GM12878 (cell line): ENCODE measurements at regions not wholly inside any gene's neighbourhood (a gene's known extent, or its start where the extent isn't known, plus 50 kb on each side); places are given as distances from the start of the nearest gene placed in this dataset.

Experiments
- ATAC-seq: fragments of 200-7000 bp; cut with Tn5 transposase; 3 replicates; pipeline ENCODE4 v1.9.1; 2020; ENCODE audit warnings: mild to moderate bottlenecking, moderate library complexity
- BruUV-seq: library from RNA; stranded (reverse); fragments of 400-500 nt; replicated peaks from 2 replicates; lab custom pipeline; 2021; lab: Mats Ljungman, UMichigan
- CTCF ChIA-PET: fragments of 300-600 bp; sonication (Branson Sonifier 250); formaldehyde crosslinking; extraction: SDS; loops from one replicate; lab custom pipeline; 2021; ENCODE audit warnings: inconsistent platforms; lab: Yijun Ruan, JAX
- POLR2A ChIA-PET: fragments of 350-600 bp; formaldehyde crosslinking; extraction: SDS; loops from one replicate; lab custom pipeline; 2021; ENCODE audit warnings: inconsistent platforms; lab: Charles Lee
- RAD21 ChIA-PET: fragments of 300-600 bp; sonication (Branson Sonifier 250); formaldehyde crosslinking; loops from one replicate; lab custom pipeline; 2023; ENCODE audit warnings: antibody characterized with exemption; ENCODE audit not compliant: unreplicated experiment; lab: Charles Lee
- SMC1A ChIA-PET: fragments of 300-600 bp; sonication (Branson Sonifier 250); formaldehyde crosslinking; loops from one replicate; lab custom pipeline; 2023; ENCODE audit not compliant: unreplicated experiment, uncharacterized antibody; lab: Charles Lee
- DNase-seq: peaks from one replicate; pipeline ENCODE4 v3.0.0-alpha.2; 2011; ENCODE audit warnings: low read depth, low spot score
- FAIRE-seq: peaks from 3 replicates; lab custom pipeline; 2011; peaks lifted over from hg19 to GRCh38; lab: Jason Lieb, UNC
- H2AFZ ChIP-seq: 2 replicates; pipeline ENCODE4 v1.6.0; 2011; ENCODE audit warnings: low read depth, low read length, control low read depth; ENCODE audit not compliant: control insufficient read depth
- H3K27ac ChIP-seq: 2 replicates; pipeline ENCODE4 v1.5.1; 2011; ENCODE audit warnings: control low read depth; ENCODE audit not compliant: control insufficient read depth, insufficient read depth
- H3K27me3 ChIP-seq, 2 experiments: replicated peaks in 1 of 2; 2 replicates each; pipeline versions ENCODE4 v1.6.0 to v1.6.1; 2011; ENCODE audit warnings: low read length in 1 of 2; ENCODE audit not compliant: control insufficient read depth in 2 of 2, insufficient read depth in 2 of 2
- H3K36me3 ChIP-seq, 2 experiments: 2 replicates each; pipeline ENCODE4 v1.5.1; 2011; ENCODE audit warnings: low read length in 1 of 2; ENCODE audit not compliant: control insufficient read depth in 2 of 2, insufficient read depth in 2 of 2
- H3K4me1 ChIP-seq: 2 replicates; pipeline ENCODE4 v1.6.1; 2011; ENCODE audit warnings: mild to moderate bottlenecking, low read length, moderate library complexity, mixed read lengths; ENCODE audit not compliant: control insufficient read depth, insufficient read depth
- H3K4me2 ChIP-seq: 2 replicates; pipeline ENCODE4 v1.6.0; 2011; ENCODE audit warnings: control low read depth; ENCODE audit not compliant: control insufficient read depth, insufficient read depth
- H3K4me3 ChIP-seq: fragments of 200-600 bp; sonication (generic); 2 replicates; pipeline ENCODE4 v1.5.1; 2016
- H3K79me2 ChIP-seq: 2 replicates; pipeline ENCODE4 v1.6.0; 2011; ENCODE audit warnings: low read length; ENCODE audit not compliant: control insufficient read depth, insufficient read depth
- H3K9ac ChIP-seq: 2 replicates; pipeline ENCODE4 v1.8.0; 2011; ENCODE audit warnings: low read length, control low read depth, mixed read lengths; ENCODE audit not compliant: control insufficient read depth, insufficient read depth
- H3K9me3 ChIP-seq: replicated peaks from 3 replicates; pipeline ENCODE4 v1.5.1; 2011; ENCODE audit warnings: mild to moderate bottlenecking, low read length; ENCODE audit not compliant: control insufficient read depth, insufficient read depth
- H4K20me1 ChIP-seq: 2 replicates; pipeline ENCODE4 v1.6.0; 2011; ENCODE audit not compliant: control insufficient read depth, insufficient read depth
- BHLHE40 ChIP-seq, 2 experiments: fragments of 450-650 bp in 1 of 2; IDR thresholded peaks; 2 replicates each; pipeline ENCODE4 v1.6.1; 2011 to 2017; ENCODE audit warnings: low read depth in 2 of 2, borderline replicate concordance in 1 of 2, improper control_type of control experiment in 1 of 2, low read length in 1 of 2, mild to moderate bottlenecking in 1 of 2
- HDAC2 ChIP-seq: fragments of 200-600 bp; sonication (generic); IDR thresholded peaks from 2 replicates; pipeline ENCODE4 v1.6.1; 2017
- NR2C2 ChIP-seq: IDR thresholded peaks from 2 replicates; pipeline ENCODE4 v1.6.1; 2011; ENCODE audit warnings: borderline replicate concordance, low read depth; ENCODE audit not compliant: control insufficient read depth, insufficient read length
- RAD21 ChIP-seq: IDR thresholded peaks from 2 replicates; pipeline ENCODE4 v1.6.1; 2011; ENCODE audit warnings: mild to moderate bottlenecking, low read depth, low read length, moderate library complexity; ENCODE audit not compliant: insufficient read depth
- RBBP5 ChIP-seq: fragments of 200-600 bp; sonication (generic); conservative IDR thresholded peaks from 2 replicates; pipeline ENCODE4 v1.6.1; 2016
- SMC3 ChIP-seq: IDR thresholded peaks from 2 replicates; pipeline ENCODE4 v1.6.1; 2011; ENCODE audit warnings: low read length, improper control_type of control experiment, borderline replicate concordance
- STAT3 ChIP-seq: IDR thresholded peaks from 2 replicates; pipeline ENCODE4 v1.6.1; 2011; ENCODE audit warnings: low read depth, low read length, improper control_type of control experiment
- TARDBP ChIP-seq: IDR thresholded peaks from 2 replicates; pipeline ENCODE4 v1.6.1; 2016; ENCODE audit warnings: borderline replicate concordance
- TBL1XR1 ChIP-seq: IDR thresholded peaks from 2 replicates; pipeline ENCODE4 v1.6.1; 2012; ENCODE audit warnings: low read depth, low read length, improper control_type of control experiment
- ZNF217 ChIP-seq: fragments of 450-650 bp; IDR thresholded peaks from 2 replicates; pipeline ENCODE4 v1.6.1; 2017; ENCODE audit warnings: antibody characterized with exemption, mild to moderate bottlenecking
- ZNF24 ChIP-seq: fragments of 450-650 bp; IDR thresholded peaks from 2 replicates; pipeline ENCODE4 v1.6.1; 2017; ENCODE audit warnings: antibody characterized with exemption, mild to moderate bottlenecking
- WGBS: methylation state at CpG from one replicate; pipeline ENCODE4 v1.1.6; 2016; ENCODE audit warnings: low lambda C conversion rate; ENCODE audit not compliant: insufficient replicate concordance, insufficient coverage; ENCODE audit errors: missing lambda C conversion rate; 5-methylcytosine and 5-hydroxymethylcytosine counted together
- in situ Hi-C: fragments of 300-500 bp; cut with MboI; formaldehyde crosslinking; loops from 9 replicates; pipeline ENCODE4 v1.14.3; 2018; ENCODE audit warnings: mixed read lengths
- intact Hi-C: fragments of 100-400 bp; cut with micrococcal nuclease; formaldehyde crosslinking; loops from one replicate; pipeline ENCODE4 v1.14.2; 2022; ENCODE audit not compliant: unreplicated experiment
- TF ChIP-seq, protein P1 (sequence below): fragments of 450-650 bp; formaldehyde crosslinking; IDR thresholded peaks from 2 replicates; pipeline ENCODE4 v1.4.0; 2020; ENCODE audit warnings: mild to moderate bottlenecking, moderate library complexity
- TF ChIP-seq, protein P2 (sequence below): fragments of 450-650 bp; IDR thresholded peaks from 2 replicates; pipeline ENCODE4 v1.6.1; 2017; ENCODE audit warnings: mild to moderate bottlenecking, moderate library complexity
- TF ChIP-seq, protein P3 (sequence below): fragments of 450-650 bp; conservative IDR thresholded peaks from 2 replicates; pipeline ENCODE4 v1.6.1; 2017; ENCODE audit warnings: mild to moderate bottlenecking, moderate library complexity

DNA sequence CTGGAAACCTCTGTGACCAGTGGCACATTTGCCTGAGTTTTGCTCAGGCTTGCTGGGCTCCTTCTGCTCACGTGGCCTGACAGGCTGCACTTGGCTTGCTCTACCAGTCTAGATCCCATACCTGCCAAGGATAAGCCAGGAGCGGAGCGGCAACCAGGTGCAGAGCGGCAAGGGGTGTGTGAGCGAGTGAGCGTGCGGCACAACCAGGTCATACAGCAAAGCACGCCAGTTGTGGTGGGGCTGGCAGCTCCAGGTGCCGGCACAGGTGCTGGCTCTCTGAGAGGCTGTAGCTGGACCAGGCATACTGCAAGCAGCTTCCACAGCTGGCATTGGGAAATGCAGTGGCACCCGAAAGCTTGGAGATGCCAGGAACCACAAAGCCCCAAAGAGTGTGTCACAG is 1495.1 kb downstream of the PCDH7 start (continued):
- TF ChIP-seq, protein P1, sequence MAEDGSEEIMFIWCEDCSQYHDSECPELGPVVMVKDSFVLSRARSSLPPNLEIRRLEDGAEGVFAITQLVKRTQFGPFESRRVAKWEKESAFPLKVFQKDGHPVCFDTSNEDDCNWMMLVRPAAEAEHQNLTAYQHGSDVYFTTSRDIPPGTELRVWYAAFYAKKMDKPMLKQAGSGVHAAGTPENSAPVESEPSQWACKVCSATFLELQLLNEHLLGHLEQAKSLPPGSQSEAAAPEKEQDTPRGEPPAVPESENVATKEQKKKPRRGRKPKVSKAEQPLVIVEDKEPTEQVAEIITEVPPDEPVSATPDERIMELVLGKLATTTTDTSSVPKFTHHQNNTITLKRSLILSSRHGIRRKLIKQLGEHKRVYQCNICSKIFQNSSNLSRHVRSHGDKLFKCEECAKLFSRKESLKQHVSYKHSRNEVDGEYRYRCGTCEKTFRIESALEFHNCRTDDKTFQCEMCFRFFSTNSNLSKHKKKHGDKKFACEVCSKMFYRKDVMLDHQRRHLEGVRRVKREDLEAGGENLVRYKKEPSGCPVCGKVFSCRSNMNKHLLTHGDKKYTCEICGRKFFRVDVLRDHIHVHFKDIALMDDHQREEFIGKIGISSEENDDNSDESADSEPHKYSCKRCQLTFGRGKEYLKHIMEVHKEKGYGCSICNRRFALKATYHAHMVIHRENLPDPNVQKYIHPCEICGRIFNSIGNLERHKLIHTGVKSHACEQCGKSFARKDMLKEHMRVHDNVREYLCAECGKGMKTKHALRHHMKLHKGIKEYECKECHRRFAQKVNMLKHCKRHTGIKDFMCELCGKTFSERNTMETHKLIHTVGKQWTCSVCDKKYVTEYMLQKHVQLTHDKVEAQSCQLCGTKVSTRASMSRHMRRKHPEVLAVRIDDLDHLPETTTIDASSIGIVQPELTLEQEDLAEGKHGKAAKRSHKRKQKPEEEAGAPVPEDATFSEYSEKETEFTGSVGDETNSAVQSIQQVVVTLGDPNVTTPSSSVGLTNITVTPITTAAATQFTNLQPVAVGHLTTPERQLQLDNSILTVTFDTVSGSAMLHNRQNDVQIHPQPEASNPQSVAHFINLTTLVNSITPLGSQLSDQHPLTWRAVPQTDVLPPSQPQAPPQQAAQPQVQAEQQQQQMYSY (CRISPR knock-in tag) = no peak
- no peak for TF ChIP-seq HDAC2
- no peak for TF ChIP-seq TARDBP
- TF ChIP-seq RAD21 = no peak
- no peak for TF ChIP-seq BHLHE40 (IDR thresholded peaks at IDR 0.05; ENCODE audit: borderline replicate concordance in 1 of 2, low read depth in 2 of 2, low read length in 1 of 2)
- TF ChIP-seq RBBP5 = no peak
- TF ChIP-seq NR2C2 = no peak
- TF ChIP-seq STAT3 = no peak

DNA sequence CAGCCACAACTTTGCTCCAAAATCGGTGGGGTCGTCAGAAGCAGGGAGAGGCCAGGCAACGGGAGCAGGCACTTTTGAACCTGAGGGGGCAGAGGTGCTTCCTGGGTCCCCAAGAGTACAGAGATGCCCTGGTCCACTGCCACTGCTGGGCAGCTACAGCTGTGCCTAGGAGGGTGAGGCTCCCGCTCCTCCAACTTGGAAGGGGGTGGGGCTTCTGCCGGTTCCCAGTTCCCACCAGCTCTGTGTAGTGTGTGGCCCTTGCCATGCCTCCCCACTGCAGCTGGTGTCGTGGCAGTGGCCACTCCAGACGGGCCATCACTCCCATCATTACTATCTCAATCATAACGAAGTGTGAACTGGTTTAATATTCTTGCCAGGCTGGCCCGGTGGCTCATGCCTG is 1496.3 kb downstream of the PCDH7 start:
- Histone ChIP-seq H3K4me3 (no peak overlapping the region), H3K79me2 (no peaks in the 10 kb centered on the region), H3K9ac (no peak overlapping the region), H3K9me3 (no peaks in the 10 kb centered on the region), H3K4me2 (no peak overlapping the region), H3K36me3 (no peaks in the 10 kb centered on the region), H3K4me1 (no peaks in the 10 kb centered on the region), H4K20me1 (no peaks in the 10 kb centered on the region), H2AFZ (no peak overlapping the region), H3K27ac (no peak overlapping the region), H3K27me3 (no peaks in the 10 kb centered on the region)
- in situ Hi-C loops (no loop called here), intact Hi-C loops (no loop called here)
- ChIA-PET RAD21 (no interaction called here), POLR2A (no interaction called here), CTCF (no interaction called here), SMC1A (no interaction called here)
- 42% methylated on average over 9 of the region's 9 CpGs for WGBS
- DNase-seq (no peak), FAIRE-seq (no peak), ATAC-seq (no peak)
- no TSS peak for BruUV-seq
- TF ChIP-seq, protein P2, sequence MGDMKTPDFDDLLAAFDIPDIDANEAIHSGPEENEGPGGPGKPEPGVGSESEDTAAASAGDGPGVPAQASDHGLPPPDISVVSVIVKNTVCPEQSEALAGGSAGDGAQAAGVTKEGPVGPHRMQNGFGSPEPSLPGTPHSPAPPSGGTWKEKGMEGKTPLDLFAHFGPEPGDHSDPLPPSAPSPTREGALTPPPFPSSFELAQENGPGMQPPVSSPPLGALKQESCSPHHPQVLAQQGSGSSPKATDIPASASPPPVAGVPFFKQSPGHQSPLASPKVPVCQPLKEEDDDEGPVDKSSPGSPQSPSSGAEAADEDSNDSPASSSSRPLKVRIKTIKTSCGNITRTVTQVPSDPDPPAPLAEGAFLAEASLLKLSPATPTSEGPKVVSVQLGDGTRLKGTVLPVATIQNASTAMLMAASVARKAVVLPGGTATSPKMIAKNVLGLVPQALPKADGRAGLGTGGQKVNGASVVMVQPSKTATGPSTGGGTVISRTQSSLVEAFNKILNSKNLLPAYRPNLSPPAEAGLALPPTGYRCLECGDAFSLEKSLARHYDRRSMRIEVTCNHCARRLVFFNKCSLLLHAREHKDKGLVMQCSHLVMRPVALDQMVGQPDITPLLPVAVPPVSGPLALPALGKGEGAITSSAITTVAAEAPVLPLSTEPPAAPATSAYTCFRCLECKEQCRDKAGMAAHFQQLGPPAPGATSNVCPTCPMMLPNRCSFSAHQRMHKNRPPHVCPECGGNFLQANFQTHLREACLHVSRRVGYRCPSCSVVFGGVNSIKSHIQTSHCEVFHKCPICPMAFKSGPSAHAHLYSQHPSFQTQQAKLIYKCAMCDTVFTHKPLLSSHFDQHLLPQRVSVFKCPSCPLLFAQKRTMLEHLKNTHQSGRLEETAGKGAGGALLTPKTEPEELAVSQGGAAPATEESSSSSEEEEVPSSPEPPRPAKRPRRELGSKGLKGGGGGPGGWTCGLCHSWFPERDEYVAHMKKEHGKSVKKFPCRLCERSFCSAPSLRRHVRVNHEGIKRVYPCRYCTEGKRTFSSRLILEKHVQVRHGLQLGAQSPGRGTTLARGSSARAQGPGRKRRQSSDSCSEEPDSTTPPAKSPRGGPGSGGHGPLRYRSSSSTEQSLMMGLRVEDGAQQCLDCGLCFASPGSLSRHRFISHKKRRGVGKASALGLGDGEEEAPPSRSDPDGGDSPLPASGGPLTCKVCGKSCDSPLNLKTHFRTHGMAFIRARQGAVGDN = no peak
- TF ChIP-seq ZNF217 (no peak), TBL1XR1 (no peak), SMC3 (no peak), ZNF24 (no peak)
- TF ChIP-seq, protein P3, sequence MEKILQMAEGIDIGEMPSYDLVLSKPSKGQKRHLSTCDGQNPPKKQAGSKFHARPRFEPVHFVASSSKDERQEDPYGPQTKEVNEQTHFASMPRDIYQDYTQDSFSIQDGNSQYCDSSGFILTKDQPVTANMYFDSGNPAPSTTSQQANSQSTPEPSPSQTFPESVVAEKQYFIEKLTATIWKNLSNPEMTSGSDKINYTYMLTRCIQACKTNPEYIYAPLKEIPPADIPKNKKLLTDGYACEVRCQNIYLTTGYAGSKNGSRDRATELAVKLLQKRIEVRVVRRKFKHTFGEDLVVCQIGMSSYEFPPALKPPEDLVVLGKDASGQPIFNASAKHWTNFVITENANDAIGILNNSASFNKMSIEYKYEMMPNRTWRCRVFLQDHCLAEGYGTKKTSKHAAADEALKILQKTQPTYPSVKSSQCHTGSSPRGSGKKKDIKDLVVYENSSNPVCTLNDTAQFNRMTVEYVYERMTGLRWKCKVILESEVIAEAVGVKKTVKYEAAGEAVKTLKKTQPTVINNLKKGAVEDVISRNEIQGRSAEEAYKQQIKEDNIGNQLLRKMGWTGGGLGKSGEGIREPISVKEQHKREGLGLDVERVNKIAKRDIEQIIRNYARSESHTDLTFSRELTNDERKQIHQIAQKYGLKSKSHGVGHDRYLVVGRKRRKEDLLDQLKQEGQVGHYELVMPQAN = no peak
